ENCODE measurements at regions not wholly inside any gene's neighbourhood (a gene's known extent, or its start where the extent isn't known, plus 50 kb on each side); places are given as distances from the start of the nearest gene placed in this dataset.

- H3K27ac ChIP-seq: no peak overlapping the region
- TF ChIP-seq, protein P1, sequence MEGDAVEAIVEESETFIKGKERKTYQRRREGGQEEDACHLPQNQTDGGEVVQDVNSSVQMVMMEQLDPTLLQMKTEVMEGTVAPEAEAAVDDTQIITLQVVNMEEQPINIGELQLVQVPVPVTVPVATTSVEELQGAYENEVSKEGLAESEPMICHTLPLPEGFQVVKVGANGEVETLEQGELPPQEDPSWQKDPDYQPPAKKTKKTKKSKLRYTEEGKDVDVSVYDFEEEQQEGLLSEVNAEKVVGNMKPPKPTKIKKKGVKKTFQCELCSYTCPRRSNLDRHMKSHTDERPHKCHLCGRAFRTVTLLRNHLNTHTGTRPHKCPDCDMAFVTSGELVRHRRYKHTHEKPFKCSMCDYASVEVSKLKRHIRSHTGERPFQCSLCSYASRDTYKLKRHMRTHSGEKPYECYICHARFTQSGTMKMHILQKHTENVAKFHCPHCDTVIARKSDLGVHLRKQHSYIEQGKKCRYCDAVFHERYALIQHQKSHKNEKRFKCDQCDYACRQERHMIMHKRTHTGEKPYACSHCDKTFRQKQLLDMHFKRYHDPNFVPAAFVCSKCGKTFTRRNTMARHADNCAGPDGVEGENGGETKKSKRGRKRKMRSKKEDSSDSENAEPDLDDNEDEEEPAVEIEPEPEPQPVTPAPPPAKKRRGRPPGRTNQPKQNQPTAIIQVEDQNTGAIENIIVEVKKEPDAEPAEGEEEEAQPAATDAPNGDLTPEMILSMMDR (conservative IDR thresholded peaks at IDR 0.05): no peak
Measured at GRCh38 chr3:113128386-113129015, 82.9 kb upstream of the BOC start.

DNA sequence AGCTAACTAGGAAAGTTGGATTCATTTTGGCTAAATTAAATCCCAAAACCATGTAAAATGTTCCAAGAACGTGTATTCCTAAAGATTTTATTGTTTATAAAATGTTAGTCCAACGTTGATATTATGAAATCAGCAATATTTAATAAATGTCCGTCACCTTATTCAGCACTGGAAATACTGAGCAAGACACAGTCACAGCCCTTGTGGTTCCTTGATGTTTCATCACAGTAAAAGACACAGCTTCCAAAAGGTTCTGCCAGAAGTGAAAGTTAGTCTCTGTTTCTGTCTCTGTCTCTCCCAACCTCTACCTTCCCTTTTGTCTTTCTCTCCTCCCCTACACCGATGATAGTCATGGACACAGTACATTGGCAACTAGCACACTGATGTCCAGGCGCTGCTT, 82.2 kb upstream of the BOC start:
- TF ChIP-seq, protein P1 (conservative IDR thresholded peaks at IDR 0.05): no peak
- no peak overlapping the region for H3K27ac ChIP-seq

- TF ChIP-seq, protein P1 (conservative IDR thresholded peaks at IDR 0.05): no peak
- H3K27ac ChIP-seq: no peak overlapping the region
Measured at GRCh38 chr3:113132571-113132996, 78.8 kb upstream of the BOC start.

- no peak overlapping the region for H3K27ac ChIP-seq
- TF ChIP-seq, protein P1 (conservative IDR thresholded peaks at IDR 0.05): no peak
Measured at GRCh38 chr3:113133140-113133539, 78.2 kb upstream of the BOC start.

DNA sequence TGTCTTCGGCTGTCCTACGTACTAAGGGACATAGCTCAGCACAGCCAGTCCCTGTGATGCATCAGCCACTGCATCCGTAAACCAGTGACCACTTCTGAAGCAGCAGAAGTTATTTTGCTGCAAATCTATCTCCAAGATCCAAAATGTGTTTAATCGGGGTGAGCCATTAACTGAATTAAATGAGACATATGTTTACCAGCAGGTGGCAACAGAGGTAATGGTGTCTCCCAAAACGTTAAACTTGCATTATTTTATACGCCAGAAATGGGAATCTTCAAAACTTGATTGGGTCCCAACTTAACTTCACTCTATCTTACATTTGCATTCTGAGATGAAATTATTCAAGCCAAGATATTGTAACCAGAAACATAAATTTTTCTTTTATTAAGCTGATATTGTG, 75.3 kb upstream of the BOC start:
- no peak overlapping the region for H3K27ac ChIP-seq
- TF ChIP-seq, protein P1 (conservative IDR thresholded peaks at IDR 0.05): peak; percentile 77

GRCh38 chr3:113136544-113136943, 74.8 kb upstream of the BOC start:
- TF ChIP-seq, protein P1 (conservative IDR thresholded peaks at IDR 0.05): no peak
- no peak overlapping the region for H3K27ac ChIP-seq

DNA sequence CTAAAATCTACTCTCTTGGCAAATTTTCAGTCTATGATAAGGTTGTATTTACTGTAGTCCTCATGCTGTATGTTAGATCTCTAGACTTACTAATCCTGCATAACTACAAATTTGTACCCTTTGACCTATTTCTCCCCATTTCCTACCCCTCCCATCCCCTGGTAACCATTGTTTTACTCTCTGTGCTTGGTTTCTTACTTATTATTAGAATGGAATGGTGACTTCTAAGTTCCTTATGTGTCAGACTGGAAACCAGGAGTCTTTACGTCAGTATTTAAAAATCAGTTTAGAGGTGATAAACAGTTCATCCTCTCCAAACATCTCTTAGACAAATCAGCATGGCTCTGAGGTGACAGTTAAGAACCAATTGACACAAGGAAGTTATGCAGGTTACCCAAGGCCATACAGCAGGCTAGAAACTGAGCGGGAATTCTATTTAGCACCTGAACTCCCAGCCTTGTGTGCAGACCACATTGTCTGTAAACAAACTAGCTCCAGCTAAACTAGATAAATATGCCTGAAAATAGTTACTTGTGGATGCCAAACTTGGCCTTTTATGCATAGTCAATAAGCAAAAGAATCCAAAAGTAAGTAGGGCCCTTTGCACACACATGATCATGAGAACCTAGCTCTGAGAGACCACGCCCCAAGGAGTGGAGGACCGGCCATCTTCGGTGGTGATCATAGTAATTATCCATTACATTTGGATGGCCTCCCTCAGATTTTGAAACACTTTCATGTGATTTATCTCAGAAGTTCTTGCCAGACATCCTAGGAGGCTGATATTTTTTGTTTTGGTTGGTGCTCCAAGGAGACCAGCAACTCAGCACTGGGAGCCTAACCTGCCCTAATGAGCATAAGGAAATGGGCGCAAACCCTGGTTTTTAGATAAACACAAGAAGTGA, 72.3 kb upstream of the BOC start:
- TF ChIP-seq, protein P1 (conservative IDR thresholded peaks at IDR 0.05): no peak
- no peak overlapping the region for H3K27ac ChIP-seq

All from VCaP (cell line).